HG03097 (cell line): ENCODE measurements at regions not wholly inside any gene's neighbourhood (a gene's known extent, or its start where the extent isn't known, plus 50 kb on each side); places are given as distances from the start of the nearest gene placed in this dataset.
"Not testable (repeated sequence)": the region's sequence is repeated elsewhere in the genome, so short reads cannot be mapped to it uniquely, and the experiment has no call there.

Source experiments
- ATAC-seq: cut with Tn5 transposase; IDR thresholded peaks from one replicate; pipeline ENCODE4 v1.9.1; 2021; ENCODE audit not compliant: unreplicated experiment, low FRiP score

- ATAC-seq, result no peak
Observed at GRCh38 chr20:60160451-60161145, 202.4 kb downstream of the CDH26 start.

DNA sequence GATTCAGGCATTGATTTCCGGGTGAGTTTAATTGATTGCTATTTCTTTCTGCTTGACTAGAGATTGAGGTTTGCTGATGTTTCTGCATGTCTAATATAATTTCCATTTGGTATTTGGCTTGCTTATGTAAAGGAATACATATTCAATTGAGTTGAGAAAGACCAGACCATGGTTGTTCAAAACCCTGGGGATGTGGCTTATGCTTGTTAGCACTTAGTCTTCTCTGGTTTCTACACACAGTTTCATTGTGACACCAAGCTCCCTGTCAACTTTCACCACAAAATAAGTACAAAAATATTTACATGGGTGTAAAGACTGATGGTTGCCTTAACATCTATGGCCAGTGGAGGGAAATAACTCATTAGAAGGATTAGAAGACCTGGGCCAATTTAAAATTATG is 209.6 kb downstream of the CDH26 start:
- no peak for ATAC-seq

GRCh38 chr20:60168963-60169362 is 210.7 kb downstream of the CDH26 start:
- no peak for ATAC-seq

GRCh38 chr20:60170116-60170515 is 211.9 kb downstream of the CDH26 start:
- ATAC-seq, result no peak

GRCh38 chr20:60171313-60171712 is 213.1 kb downstream of the CDH26 start:
- ATAC-seq, result no peak

GRCh38 chr20:60171738-60172137 is 213.5 kb downstream of the CDH26 start:
- ATAC-seq, result no peak

GRCh38 chr20:60172346-60172984 is 214.2 kb downstream of the CDH26 start:
- ATAC-seq, result no peak

GRCh38 chr20:60177080-60177479 is 218.9 kb downstream of the CDH26 start:
- no peak for ATAC-seq

GRCh38 chr20:60180986-60181385 is 222.8 kb downstream of the CDH26 start:
- no peak for ATAC-seq

DNA sequence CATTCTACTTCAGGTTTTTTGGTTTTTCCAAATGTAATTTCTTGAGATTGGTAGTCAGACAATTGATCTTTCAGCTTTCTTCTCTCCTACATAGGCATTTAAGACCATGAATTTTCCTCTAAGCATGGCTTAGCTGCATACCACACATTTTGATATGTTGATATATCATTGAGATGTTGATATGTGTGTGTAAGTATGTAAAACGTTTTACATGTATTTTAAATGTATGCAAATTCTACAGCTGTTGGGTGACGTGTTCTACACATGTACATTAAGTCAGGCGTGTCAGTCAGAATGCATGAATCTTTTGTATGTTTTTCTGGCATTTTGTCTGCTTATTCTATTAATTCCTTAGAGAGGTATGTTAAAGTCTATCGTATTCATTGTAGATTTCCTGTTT is 228.2 kb downstream of the CDH26 start:
- ATAC-seq, result no peak

GRCh38 chr20:60187683-60188082 is 229.5 kb downstream of the CDH26 start:
- no peak for ATAC-seq

DNA sequence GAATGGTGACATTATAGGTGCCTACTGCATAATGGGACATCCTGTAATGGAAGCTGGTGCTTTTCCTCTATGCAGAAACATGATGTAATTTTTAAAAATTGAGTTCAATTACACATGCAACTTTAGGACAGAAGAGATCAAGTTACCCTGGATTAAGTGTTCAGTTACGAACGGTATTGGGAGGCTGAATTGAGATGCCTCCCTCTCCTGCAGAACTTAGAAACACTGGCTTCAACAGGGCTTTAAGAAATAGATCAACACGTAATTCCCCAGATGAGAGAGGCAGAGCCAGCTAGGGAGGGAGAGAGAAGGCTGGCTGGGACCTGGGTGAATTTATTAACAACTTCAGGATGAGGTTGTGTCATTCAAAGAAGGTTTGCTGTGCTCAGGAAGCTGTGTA is 232.8 kb downstream of the CDH26 start:
- no peak for ATAC-seq

DNA sequence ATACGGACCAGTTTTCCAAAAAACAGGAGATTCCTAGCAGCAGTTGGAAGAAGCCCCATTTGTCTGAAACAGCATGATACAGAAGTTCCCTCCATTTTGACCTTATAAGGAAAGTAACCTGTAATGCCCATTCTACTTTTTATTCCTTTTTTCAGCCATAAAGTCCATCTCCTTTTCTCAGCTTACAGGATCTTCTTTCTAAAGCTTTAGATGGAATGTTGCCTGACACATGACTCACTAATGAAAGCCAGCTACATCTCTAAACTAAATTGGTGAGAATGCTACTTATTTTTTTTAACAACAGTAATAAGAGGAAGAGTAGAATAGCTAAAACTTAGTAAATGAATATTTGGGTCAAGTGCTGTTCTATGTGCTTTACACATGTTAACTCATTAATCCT is 234.1 kb downstream of the CDH26 start:
- no peak for ATAC-seq

GRCh38 chr20:60199132-60199531 is 240.9 kb downstream of the CDH26 start:
- ATAC-seq, result not testable (repeated sequence)

- ATAC-seq, result no peak
Observed at GRCh38 chr20:60199866-60200265, 241.6 kb downstream of the CDH26 start.

GRCh38 chr20:60200305-60200918 is 242.2 kb downstream of the CDH26 start:
- ATAC-seq, result no peak

DNA sequence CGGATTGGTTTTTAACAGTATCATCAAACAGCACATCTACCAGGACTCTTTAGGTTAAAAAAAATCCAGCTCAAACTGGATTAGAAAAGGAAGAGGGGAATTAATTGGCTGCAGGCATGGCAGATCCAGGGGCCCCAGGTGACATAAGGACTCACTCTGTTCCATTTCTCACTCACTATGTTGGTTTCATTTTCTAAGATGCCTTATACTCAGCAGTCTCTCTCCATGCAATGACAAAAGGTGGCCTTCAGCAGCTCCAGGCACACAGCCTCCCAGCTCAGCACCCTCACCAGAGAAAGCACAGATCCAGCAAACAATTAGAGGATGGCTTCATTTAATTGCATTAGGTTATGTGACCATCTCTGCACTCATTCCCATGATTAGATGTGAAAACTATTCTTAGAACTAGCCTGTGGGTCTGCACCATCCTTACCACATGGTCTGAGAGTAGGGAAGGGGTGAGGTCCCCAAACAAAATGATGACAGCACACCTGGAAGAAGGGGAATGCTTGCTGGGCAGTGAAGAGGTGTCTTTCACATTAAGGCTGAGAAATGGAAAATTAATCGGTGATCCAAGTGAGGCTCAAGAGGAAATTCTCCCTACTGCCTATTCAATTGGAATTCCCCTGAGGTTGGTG is 243.1 kb downstream of the CDH26 start:
- no peak for ATAC-seq

GRCh38 chr20:60202046-60202445 is 243.8 kb downstream of the CDH26 start:
- ATAC-seq, result no peak

DNA sequence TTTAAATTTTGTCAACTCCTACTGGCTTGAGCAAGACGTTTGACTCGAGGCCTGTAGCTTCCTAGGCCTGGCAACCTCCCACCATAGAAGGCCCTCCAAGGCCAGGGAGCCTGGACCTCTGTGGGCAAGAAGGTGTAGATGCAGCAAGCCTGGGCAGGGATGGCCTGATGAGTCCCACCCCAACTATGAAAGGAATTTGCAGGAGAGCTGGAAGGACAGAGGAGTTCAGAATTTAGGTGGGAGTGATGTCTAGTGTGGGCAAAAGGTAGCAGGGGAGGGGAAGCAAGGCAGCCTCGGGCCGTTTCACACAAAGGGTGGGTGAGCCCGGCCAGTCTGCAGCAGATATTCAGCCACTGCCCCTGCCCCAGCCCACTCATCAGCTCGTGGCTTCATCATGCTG is 245.2 kb downstream of the CDH26 start:
- no peak for ATAC-seq

- no peak for ATAC-seq
Observed at GRCh38 chr20:60204601-60205000, 246.4 kb downstream of the CDH26 start.

GRCh38 chr20:60206259-60206658 is 248.0 kb downstream of the CDH26 start:
- no peak for ATAC-seq

DNA sequence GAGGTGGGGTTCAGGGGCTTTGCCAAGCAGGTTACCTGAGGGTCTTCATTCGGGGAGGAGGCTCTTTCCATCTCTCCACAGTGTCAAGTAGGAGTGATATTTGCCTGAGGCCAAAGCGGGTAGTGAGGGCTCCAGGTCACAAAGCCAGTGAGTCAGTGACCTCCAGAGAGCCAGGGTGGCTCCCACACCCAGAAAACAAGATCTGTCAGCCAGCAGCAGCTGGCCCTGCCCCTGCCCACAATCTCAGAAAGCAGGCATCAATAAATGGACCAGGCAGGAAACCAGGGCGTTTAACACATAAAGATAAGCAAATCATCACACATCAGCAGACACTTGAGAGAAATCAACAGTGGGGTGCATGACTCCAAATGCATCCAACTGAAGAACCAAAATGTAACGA is 250.8 kb downstream of the CDH26 start:
- ATAC-seq, result no peak
